ENCODE measurements at regions not wholly inside any gene's neighbourhood (a gene's known extent, or its start where the extent isn't known, plus 50 kb on each side); places are given as distances from the start of the nearest gene placed in this dataset.

- TF ChIP-seq CTCF (IDR thresholded peaks at IDR 0.05) (no peak), EP300 (IDR thresholded peaks at IDR 0.05; ENCODE audit: low read depth) (no peak), POLR2A (IDR thresholded peaks at IDR 0.05) (no peak)
Measured at GRCh38 chr16:22753451-22753850, 60.5 kb upstream of the HS3ST2 start.
